SK-N-SH (cell line): ENCODE measurements at regions not wholly inside any gene's neighbourhood (a gene's known extent, or its start where the extent isn't known, plus 50 kb on each side); places are given as distances from the start of the nearest gene placed in this dataset.

ENCODE experiments used
- CTCF ChIP-seq: fragments of 200-600 bp; sonication (generic); IDR thresholded peaks from 2 replicates; pipeline ENCODE4 v1.6.1; 2017; ENCODE audit warnings: antibody characterized with exemption, mild to moderate bottlenecking, moderate library complexity
- FOXM1 ChIP-seq: IDR thresholded peaks from 2 replicates; pipeline ENCODE4 v1.4.0; 2012; ENCODE audit warnings: low read depth, mild to moderate bottlenecking
- POLR2AphosphoS5 ChIP-seq: IDR thresholded peaks from 2 replicates; pipeline ENCODE4 v1.6.1; 2012; ENCODE audit warnings: low read depth, low read length
- SIN3A ChIP-seq: IDR thresholded peaks from 2 replicates; pipeline ENCODE4 v1.6.1; 2012; ENCODE audit warnings: low read depth, mild to moderate bottlenecking, low read length, moderate library complexity, borderline replicate concordance
- SMC3 ChIP-seq: IDR thresholded peaks from 2 replicates; pipeline ENCODE4 v1.6.1; 2012; ENCODE audit warnings: low read depth, low read length, improper control_type of control experiment
- TF ChIP-seq, protein P1 (sequence below): fragments of 150-350 bp; IDR thresholded peaks from 2 replicates; pipeline ENCODE4 v1.6.1; 2017; ENCODE audit warnings: antibody characterized with exemption, low read length, low read depth, borderline replicate concordance

DNA sequence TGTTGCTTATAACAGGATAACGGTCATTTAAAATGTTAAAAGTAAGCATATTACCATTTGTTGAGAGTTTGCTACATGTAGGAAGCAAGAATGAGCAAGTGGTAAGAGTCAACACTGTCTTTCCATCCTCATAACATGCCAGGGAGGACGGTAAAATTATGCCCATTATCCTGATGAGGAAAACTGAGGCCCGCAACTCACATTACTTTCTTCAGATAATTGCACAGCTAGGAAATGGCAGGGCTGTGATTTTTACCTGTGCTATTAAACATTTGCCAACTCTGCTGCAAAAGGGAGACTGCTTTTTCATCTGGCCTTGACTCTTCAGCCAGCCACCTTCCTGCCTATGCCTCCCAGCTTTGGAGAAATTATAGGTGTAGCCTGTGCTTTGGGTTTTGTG, 79.8 kb upstream of the BOD1 start:
- TF ChIP-seq POLR2AphosphoS5 (no peak), CTCF (no peak), FOXM1 (no peak), SIN3A (no peak), SMC3 (no peak)
- TF ChIP-seq, protein P1, sequence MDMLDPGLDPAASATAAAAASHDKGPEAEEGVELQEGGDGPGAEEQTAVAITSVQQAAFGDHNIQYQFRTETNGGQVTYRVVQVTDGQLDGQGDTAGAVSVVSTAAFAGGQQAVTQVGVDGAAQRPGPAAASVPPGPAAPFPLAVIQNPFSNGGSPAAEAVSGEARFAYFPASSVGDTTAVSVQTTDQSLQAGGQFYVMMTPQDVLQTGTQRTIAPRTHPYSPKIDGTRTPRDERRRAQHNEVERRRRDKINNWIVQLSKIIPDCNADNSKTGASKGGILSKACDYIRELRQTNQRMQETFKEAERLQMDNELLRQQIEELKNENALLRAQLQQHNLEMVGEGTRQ: no peak
